HG03354 (cell line): ENCODE measurements at regions not wholly inside any gene's neighbourhood (a gene's known extent, or its start where the extent isn't known, plus 50 kb on each side); places are given as distances from the start of the nearest gene placed in this dataset.

Experiments used
- ATAC-seq: cut with Tn5 transposase; IDR thresholded peaks from one replicate; pipeline ENCODE4 v1.9.1; 2021; ENCODE audit warnings: mild to moderate bottlenecking; ENCODE audit not compliant: unreplicated experiment, poor library complexity, severe bottlenecking

DNA sequence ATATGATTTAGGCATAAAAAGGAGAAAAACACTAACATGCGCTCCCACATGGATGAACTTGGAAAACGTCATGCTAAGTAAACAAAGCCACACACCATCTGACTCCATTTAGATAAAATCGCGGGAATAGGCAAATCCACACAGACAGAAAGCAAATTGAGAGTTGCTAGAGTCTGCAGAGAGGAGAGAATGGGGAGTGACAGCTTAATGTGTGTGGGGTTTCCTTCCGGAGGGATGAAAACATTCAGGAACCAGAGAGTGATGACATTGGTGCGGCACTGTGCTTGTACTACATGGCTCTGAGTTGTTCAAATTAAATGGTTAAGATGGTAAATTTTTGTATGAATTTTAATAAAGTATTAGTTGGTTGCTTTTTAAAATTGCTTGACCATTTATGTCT, 482.9 kb upstream of the AKR1E2 start:
- no peak for ATAC-seq

DNA sequence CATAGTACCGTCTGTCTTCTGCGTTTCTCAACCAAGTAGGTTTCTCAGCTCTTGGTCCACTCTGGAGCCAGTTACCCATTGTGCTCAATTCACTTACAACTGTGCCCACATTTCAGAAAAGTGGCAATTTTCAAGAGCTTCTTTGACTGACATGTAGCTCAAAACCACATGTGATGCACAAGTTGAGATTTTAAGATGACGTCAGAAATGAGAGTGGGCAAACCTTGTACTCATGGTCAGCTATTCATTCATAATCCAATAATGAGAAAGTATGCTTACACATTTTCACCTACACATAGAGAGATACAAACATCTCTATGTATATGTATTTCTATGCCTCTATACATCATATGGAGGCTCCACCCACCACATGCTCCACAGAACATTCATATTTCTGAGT, 487.2 kb upstream of the AKR1E2 start:
- ATAC-seq: no peak

DNA sequence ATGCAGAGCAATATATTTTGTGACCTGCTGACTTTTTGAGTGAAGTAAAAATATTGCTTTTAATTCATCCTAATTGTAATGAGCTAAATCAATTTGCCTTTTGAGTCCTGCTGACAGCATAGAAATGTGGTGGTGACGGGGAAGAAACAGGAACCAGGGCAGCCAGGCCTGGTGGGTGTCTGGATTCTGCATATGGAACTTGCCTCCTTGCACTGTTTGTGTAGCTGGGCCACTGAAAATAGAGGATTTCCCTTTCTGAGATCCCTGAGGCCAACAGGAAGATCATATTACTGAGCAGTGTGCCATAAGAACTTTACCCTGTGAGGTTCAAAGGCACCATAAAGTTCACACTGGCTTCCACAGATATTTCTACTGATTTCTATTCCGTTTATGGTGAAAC, 488.4 kb upstream of the AKR1E2 start:
- no peak for ATAC-seq

DNA sequence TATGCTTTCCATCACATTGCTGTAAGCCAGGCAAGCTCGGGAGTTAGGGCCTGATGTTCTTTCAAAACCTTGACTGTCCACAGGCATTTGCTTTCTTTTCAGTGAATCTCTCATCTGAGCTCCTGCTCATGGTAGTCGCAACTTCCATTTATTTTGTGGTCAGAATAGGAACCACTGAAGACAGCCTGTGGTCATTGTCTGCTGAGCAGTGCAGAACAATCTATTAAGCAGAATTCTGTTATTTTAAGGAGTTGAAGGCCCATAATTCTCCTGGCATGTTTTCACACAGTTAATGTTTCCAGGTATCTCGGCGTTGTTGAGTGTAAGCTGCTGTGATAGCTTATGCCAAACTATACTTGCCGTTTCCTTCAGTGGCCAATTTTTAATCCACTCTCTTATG, 491.1 kb upstream of the AKR1E2 start:
- no peak for ATAC-seq

DNA sequence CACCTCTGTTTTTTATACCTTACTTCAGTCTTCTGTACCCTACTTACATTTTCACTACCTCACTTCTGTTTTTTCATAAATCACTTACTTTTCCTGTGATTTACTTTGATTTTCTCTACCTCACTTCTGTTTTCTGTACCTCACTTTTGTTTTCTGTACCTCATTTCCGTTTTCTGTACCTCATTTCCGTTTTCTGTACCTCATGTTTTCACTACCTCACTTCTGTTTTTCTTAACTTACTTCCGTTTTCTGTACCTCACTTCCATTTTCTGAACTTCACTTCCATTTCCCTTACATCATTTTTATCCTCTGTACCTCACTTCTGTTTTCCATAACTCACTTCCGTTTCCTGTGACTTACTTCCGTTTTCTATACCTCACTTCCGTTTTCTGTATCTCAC, 492.0 kb upstream of the AKR1E2 start:
- ATAC-seq: no peak

DNA sequence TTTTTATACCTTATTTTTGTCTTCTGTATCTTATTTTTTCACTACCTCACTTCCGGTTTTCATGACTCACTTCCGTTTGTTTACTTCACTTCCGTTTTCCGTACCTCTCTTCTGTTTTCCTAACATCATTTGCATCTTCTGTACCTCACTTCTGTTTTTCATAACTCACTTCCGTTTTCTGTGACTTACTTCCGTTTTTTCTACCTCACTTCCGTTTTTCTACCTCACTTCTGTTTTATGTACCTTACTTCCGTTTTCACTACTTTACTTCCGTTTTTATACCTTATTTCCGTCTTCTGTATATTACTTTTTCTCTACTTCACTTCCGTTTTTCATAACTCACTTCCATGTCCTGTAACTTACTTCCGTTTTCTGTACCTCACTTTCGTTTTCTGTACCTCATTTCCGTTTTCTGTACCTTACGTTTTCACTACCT, 492.5 kb upstream of the AKR1E2 start:
- ATAC-seq: no peak

DNA sequence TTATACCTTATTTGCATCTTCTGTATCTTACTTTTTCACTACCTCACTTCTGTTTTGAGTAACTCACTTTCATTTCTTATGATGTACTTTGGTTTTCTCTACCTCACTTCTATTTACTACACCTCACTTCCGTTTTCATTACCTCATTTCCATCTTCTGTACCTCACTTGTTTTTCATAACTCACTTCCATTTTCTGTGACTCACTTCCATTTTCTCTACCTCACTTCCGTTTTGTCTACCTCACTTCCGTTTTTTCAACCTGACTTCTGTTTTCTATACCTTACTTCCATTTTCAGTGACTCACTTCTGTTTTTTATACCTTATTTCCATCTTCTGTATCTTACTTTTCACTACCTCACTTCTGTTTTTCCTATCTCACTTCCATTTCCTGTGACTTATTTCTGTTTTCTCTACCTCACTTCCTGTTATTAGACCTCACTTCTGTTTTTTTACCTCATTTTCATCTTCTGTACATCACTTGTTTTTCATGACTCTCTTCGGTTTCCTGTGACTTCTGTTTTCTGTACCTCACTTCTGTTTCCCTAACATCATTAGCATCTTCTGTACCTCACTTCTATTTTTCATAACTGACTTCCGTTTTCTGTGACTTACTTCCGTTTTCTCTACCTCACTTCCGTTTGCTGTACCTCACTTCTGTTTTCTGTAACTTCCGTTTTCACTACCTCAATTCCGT, 493.1 kb upstream of the AKR1E2 start:
- ATAC-seq: no peak

DNA sequence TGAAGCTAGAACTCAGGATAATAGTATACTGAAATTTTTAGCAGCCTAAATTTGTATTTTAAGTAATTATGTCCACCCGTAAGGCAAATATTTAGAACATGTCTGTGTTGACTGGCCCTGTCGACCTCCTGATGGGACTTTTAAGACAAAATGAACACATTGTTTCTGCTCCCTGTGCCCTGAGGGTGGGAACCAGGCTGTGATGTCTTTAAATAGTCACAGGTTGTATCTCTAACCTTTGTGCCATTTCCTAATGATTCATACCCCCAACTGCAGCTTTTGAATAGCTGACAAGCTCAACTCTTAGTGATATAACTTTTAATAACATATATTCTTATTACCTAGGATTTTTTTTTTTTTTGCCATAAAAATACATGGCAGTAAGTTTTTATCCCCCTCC, 494.9 kb upstream of the AKR1E2 start:
- no peak for ATAC-seq

DNA sequence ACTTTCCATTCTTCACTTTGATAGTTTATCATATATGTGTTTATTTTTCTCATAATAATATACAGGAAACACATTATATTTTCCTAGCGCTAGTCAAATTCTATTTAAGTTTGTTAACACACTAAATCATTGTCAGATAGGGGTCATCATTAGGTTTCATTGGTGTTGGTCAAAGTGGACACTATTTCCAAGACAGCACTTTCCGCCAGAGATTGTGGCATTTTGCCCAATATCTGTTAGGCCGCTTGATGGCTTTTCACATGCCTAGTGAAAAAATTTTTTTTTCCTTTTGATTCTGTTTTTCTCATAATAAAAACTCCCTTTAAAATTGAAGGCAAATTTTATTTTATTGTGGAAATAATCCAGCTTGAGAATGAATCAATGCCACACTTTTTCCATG, 495.4 kb upstream of the AKR1E2 start:
- ATAC-seq: no peak

DNA sequence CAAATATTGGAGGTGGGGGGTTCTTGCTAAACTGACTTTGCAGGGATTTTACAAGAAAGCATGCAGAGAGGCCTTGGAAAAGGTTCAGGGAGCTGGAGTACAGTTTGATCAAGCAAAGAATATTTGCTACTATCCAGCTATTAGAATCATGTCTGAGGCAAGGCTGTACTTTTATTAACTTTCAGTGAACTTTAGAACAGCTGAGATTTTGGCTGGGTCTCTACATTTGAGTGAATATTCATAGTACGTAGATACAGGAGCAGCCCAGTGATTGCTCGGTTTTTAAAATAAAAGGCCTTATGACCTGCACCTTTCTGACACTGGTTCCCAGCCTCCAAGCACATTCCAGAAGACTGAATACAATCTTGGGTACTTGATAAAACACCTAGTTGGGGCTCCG, 496.8 kb upstream of the AKR1E2 start:
- no peak for ATAC-seq

DNA sequence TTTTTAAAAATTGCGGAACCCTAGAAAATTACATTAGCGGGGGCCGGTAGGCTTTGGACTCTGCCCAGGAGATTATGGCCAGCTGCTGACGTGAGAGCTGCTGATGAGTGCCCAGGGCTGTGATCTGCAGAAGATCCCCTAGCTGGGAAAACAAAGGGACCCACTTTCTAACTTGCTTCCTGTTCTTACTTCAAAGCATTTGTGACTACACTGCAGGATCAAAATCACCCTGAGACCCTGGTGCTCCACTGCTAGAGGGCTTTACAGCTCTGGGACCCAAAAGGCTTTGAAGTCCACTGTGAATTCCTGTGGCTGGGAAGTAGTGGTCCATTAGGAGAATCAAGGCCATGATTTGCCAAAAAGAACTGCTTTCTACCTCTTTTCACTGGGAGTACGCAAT, 499.4 kb upstream of the AKR1E2 start:
- ATAC-seq: no peak

DNA sequence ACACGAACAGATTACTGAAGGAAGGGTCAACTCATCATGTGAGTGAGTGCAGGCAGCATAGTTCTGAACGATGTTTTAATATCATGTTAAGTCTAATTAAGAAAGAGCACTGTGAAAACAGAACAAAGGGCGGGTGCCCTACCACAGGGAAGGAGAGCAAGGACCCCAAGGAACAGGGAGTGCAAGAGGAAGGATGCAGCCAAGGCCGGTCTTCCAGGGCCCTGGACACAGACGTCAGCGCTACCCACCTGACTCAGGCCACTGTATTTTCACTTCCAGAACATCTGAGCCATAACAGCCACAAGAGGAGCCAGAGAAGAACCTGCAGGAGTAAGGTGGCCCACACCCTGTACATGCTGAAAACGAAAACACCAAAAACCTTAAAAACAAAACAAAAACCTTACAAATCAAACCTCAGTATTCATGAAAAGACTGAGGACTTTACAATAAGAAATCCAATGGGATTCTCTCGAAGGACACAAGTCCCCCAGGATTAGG, 506.1 kb upstream of the AKR1E2 start:
- ATAC-seq: no peak

DNA sequence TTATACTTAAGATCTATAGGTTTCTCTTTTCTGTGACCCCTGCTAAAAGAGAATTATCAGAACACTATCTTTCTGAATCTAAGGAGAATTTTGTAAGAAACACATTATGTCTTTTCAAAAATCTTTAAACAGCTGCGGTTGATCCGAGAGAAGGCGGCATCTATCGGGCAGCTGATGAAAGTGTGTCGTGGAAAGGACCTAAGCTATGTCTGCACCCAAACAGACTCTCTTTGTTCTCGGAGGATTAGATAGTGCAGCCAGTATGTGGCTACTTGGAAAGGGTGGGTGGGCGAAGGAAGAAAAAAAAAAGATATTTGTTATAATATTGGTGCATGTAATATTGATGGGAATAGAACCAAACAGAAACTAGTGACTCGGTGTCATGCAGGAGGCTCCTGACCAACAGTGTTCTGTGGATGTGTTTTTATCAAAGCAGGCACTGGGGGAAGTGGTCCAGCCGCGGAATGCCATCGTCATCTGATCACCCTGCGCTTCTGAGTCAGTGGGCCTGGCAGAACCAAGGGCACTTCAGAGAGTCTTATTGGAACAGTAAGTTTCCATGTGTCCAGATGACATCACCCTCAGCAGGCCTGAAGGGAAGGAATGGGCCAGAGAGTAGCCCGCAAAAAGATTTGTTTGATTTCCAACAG, 509.7 kb upstream of the AKR1E2 start:
- no peak for ATAC-seq

DNA sequence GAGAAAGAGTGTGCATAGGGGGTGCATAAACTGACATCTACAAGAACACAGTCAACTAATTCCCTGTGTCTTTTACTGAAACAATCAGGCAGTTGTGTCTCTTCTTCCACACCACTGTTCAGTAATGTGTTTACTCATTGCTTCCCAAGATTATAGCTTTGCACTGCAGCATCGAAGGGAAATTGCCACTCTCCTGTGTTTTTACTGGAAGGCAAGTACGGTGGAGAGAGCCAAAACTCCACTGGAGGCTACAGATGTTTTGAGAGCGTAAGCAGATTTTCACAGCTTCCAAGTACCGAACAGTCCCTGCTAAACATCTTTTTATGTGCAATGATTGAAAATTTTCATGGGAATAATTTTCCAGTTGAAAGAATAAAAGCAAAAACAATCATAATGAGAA, 510.5 kb upstream of the AKR1E2 start:
- ATAC-seq: no peak

DNA sequence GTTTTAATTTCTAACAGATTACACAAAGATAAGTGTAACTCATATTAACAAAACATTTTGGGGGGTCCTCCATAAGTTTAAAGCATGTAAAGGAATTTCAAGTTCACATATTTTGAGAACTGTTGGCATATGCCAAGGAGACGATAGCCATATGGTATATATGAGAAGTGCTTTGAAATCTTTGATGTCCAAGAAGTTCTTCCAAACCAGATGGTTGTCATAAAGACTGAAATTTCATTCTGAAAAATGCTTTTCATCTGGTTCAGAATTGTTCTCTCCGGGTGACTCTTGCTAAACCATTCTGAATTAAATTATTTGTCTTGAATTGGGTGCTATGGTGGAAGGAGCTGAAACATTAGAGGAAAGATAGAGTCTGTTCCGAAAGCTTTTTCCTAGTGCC, 513.0 kb upstream of the AKR1E2 start:
- ATAC-seq: no peak

DNA sequence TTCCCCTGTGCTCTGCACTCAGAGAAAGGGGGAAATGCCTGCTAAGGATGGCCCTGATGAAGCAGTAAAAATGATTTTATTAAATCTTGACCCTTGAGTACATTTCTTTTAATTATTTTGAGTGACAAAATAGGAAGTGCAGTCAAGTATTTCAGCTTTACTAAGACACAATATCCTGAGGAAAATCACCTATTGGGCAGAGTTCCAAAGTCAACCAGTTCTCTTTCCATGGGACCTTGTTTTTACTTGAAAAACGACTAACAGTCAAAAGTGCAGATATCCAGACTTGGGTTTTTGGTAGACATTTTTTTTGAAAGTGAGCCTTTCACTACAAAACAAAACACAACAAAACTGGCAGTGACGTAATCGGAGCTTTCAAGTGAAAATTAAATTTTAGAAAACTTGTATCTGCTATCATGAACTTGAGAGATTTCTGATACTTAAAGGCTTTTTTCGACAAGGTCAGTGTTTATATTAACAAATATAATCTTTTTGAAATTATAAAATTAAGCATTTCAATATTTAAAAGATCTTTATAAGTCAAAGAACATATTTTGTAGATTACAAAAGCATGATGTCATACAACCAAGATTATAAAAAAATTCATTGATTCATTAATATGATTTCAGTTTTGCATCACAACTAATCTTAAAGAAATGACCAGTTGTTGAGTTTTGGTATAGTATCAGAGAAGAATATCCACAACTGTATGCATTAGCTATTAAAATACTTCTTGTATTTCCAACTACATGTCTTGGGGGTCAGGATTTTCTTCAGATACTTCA, 513.8 kb upstream of the AKR1E2 start:
- ATAC-seq: no peak

DNA sequence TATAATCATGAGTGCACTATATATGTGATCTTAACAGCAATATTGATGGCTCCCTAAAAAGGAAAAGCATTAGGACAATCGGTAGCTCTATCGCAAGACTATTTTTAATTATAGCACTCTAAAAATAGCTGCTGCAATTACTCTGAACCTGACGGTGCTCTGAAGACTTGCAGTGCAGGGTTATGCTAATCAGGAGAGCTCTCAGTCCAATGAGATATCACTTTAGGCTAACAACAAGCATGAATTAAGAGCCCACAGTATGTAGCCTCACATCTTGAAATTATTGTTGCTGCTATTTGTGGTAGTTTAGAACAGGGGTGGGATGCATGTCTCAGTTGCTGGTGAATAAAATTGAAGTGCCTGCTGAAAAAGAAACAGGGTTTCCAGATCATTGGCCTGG, 515.8 kb upstream of the AKR1E2 start:
- no peak for ATAC-seq

DNA sequence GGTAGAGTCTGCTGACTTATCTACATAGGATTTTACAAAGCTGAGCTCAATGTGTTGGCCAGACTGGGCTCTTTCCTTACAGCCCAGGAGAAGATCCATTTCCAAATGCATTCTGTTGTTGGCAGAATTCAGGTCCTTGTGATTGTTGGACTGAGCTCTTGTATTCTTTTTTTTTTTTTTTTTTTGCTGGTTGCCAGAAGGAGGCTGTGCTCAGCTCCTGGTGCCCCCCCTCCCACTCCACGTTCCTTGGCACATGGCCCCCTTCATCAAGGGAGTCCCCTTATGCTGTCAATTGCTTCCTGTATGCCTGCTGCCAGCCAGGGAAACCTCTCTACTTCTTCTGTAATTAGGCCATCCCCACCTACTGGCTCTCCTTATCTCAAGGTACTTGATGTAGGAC, 518.1 kb upstream of the AKR1E2 start:
- ATAC-seq: no peak

DNA sequence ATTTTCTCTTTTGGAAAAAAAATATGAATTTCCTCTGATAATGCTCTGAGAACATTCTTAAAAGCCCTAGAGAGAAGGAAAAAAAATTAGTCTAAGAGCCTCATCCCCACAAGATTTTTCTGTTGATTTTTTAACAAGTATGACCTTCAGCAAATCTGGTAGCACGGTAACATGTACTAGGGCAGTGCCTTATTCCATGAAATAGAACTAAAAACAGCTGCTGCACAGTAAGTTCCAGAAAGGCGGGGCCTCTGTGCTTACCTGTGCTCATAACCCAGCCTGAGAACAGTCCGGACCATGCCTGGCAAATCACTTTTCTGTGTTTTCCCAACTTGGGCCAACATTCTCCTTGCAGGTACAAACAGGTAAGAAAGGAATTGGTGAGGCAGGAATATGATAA, 519.1 kb upstream of the AKR1E2 start:
- no peak for ATAC-seq

DNA sequence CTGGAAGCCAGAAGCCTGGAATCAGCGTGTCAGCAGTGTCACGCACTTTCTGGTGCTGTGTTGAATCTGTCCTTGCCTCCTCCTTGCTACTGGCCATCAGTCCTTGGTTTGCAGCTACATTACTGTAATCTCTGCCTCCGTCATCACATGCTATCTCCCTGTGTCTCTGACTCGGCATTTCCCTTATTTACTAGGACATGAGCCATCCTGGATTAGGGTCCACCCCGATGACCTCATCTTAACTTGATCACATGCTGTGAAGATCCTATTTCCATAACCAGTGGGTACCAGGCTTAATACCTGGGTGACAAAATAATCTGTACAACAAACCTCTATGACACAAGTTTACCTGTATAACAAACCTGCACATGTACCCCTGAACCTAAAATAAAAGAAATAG, 518.0 kb upstream of the KLF6 start:
- ATAC-seq: no peak
